ENCODE measurements at regions not wholly inside any gene's neighbourhood (a gene's known extent, or its start where the extent isn't known, plus 50 kb on each side); places are given as distances from the start of the nearest gene placed in this dataset.

DNA sequence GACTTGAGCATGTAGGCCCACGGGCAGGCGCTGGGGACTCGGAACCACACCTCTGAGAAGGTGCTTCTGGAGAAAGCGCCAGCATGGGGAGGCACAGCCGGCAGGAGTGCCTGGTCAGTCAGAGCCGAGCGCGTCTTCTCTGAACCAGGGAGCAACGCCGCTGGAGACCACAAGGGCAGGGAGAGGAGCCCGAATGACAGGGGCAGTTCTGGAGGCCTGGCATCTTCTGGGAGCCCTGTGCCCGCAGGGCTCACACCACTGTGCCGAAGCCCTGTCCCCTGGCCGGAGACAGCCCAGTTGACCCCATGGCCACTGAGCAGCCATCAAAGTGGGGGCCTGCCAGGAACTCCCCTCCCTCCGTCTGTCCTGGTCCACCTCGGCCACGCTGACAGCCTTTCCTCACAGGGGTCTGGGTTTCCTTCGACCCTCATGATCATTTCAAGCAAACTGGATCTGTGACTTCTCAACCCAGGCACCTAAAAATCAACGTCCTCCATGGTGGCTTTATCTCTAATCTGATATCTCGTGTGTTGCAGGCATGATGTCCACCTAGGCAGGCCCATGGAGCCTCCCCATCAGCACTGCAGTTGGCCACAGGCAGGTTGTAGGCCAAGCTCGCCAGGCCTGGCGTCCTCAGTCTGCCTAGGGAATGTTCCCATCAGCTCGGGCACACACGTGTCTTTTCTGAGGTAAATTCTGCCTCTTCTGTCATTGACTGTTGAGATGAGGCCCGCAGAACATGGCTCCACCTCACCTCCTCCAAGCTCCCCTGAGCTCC, 299.3 kb upstream of the RTL1 start:
- no peak overlapping the region for H3K27ac ChIP-seq (ENCODE audit: low read length)
- no peaks in the 10 kb centered on the region for H3K27me3 ChIP-seq (ENCODE audit: low read depth, low read length)
- no peak overlapping the region for H3K4me3 ChIP-seq (ENCODE audit: low read length)
- no peak overlapping the region for H3K4me2 ChIP-seq (ENCODE audit: low read length)
- no peaks in the 10 kb centered on the region for H3K4me1 ChIP-seq (ENCODE audit: low read length)
- TF ChIP-seq, protein P1, sequence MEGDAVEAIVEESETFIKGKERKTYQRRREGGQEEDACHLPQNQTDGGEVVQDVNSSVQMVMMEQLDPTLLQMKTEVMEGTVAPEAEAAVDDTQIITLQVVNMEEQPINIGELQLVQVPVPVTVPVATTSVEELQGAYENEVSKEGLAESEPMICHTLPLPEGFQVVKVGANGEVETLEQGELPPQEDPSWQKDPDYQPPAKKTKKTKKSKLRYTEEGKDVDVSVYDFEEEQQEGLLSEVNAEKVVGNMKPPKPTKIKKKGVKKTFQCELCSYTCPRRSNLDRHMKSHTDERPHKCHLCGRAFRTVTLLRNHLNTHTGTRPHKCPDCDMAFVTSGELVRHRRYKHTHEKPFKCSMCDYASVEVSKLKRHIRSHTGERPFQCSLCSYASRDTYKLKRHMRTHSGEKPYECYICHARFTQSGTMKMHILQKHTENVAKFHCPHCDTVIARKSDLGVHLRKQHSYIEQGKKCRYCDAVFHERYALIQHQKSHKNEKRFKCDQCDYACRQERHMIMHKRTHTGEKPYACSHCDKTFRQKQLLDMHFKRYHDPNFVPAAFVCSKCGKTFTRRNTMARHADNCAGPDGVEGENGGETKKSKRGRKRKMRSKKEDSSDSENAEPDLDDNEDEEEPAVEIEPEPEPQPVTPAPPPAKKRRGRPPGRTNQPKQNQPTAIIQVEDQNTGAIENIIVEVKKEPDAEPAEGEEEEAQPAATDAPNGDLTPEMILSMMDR (IDR thresholded peaks at IDR 0.05; ENCODE audit: low read depth, low read length): no peak
- TF ChIP-seq EZH2phosphoT487 (IDR thresholded peaks at IDR 0.05; ENCODE audit: low read depth): no peak
- H3K79me2 ChIP-seq (ENCODE audit: low read length): no peaks in the 10 kb centered on the region
- H4K20me1 ChIP-seq (ENCODE audit: insufficient read depth, low read length): no peaks in the 10 kb centered on the region
- no peaks in the 10 kb centered on the region for H3K36me3 ChIP-seq (replicated peaks; ENCODE audit: low read depth, low read length)
- no peak overlapping the region for H2AFZ ChIP-seq (ENCODE audit: low read depth, low read length)
- no peaks in the 10 kb centered on the region for H3K9me3 ChIP-seq (ENCODE audit: insufficient read depth, low read length)
- no peak overlapping the region for H3K9ac ChIP-seq (ENCODE audit: low read length)

DNA sequence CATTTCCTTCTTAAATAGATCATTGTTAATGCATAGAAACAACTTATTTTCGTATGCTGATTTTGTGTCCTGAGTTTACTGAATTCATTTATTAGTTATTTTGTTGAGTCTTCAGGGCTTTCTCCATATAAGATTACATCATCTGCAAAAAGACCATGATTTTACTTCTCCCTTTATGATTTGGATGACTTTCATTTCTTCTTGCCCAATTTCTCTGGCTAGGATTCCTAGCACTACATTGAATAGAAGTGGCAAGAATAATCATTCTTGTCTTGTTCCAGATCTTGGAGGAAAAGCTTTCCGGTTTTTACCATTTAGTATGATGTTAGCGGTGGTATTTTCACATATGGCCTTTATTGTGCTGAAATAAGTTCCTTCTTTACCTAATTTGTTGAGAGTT, 303.0 kb upstream of the RTL1 start:
- no peak overlapping the region for H2AFZ ChIP-seq (ENCODE audit: low read depth, low read length)
- H4K20me1 ChIP-seq (ENCODE audit: insufficient read depth, low read length): no peaks in the 10 kb centered on the region
- H3K4me3 ChIP-seq (ENCODE audit: low read length): no peak overlapping the region
- no peaks in the 10 kb centered on the region for H3K27me3 ChIP-seq (ENCODE audit: low read depth, low read length)
- no peak overlapping the region for H3K27ac ChIP-seq (ENCODE audit: low read length)
- no peak overlapping the region for H3K9ac ChIP-seq (ENCODE audit: low read length)
- H3K36me3 ChIP-seq (replicated peaks; ENCODE audit: low read depth, low read length): no peaks in the 10 kb centered on the region
- no peak overlapping the region for H3K4me2 ChIP-seq (ENCODE audit: low read length)
- no peaks in the 10 kb centered on the region for H3K79me2 ChIP-seq (ENCODE audit: low read length)
- H3K4me1 ChIP-seq (ENCODE audit: low read length): no peaks in the 10 kb centered on the region
- TF ChIP-seq, protein P1 (IDR thresholded peaks at IDR 0.05; ENCODE audit: low read depth, low read length): no peak
- TF ChIP-seq EZH2phosphoT487 (IDR thresholded peaks at IDR 0.05; ENCODE audit: low read depth): no peak
- H3K9me3 ChIP-seq (ENCODE audit: insufficient read depth, low read length): peaks cover 7% of the 10 kb centered on the region; the same call in 1 of the 2 replicates

DNA sequence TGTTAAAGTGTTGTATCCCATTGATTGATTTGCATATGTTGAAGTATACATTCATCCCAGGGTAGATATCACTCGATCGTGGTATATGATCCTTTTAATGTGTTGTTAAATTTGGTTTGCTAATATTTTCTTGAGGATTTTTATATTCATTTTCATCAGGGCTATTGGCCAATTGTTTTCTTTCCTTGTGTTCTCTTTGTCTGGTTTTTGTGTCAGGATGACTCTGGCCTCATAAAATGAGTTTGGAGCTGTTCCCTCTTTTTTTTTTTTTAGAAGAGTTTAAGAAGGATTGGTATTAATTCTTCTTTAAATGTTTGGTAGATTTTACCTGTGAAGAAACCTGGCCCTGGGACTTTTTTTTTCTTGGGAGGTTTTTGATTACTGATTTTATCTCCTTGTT, 303.5 kb upstream of the RTL1 start:
- Histone ChIP-seq H3K9me3 (ENCODE audit: insufficient read depth, low read length) (peaks cover 7% of the 10 kb centered on the region; the same call in 1 of the 2 replicates), H2AFZ (ENCODE audit: low read depth, low read length) (no peak overlapping the region), H4K20me1 (ENCODE audit: insufficient read depth, low read length) (no peaks in the 10 kb centered on the region), H3K27ac (ENCODE audit: low read length) (no peak overlapping the region), H3K4me2 (ENCODE audit: low read length) (no peak overlapping the region), H3K4me1 (ENCODE audit: low read length) (no peaks in the 10 kb centered on the region), H3K36me3 (replicated peaks; ENCODE audit: low read depth, low read length) (no peaks in the 10 kb centered on the region), H3K4me3 (ENCODE audit: low read length) (no peak overlapping the region), H3K27me3 (ENCODE audit: low read depth, low read length) (no peaks in the 10 kb centered on the region), H3K79me2 (ENCODE audit: low read length) (no peaks in the 10 kb centered on the region), H3K9ac (ENCODE audit: low read length) (no peak overlapping the region)
- TF ChIP-seq, protein P1 (IDR thresholded peaks at IDR 0.05; ENCODE audit: low read depth, low read length): no peak
- no peak for TF ChIP-seq EZH2phosphoT487 (IDR thresholded peaks at IDR 0.05; ENCODE audit: low read depth)

DNA sequence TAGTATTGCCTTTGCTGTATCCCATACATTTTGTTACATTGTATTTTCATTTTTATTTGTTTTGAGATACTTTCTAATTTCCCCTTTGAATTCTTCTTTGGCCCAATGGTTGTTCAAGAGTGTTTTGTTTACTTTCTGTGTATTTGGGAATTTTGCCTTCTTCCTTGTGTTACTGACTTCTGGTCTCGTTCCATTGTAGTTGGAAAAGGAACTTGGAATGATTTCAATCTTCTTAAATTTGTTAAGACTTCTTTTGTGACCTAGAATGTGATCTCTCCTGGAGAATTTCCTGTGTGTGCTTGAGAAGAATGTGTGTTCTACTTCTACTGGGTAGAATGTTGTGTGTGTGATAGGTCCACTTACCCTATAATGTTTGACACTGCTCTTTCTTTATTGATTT, 304.4 kb upstream of the RTL1 start:
- H3K4me1 ChIP-seq (ENCODE audit: low read length): no peaks in the 10 kb centered on the region
- no peaks in the 10 kb centered on the region for H3K79me2 ChIP-seq (ENCODE audit: low read length)
- no peak for TF ChIP-seq EZH2phosphoT487 (IDR thresholded peaks at IDR 0.05; ENCODE audit: low read depth)
- TF ChIP-seq, protein P1 (IDR thresholded peaks at IDR 0.05; ENCODE audit: low read depth, low read length): no peak
- H3K4me3 ChIP-seq (ENCODE audit: low read length): no peak overlapping the region
- H2AFZ ChIP-seq (ENCODE audit: low read depth, low read length): no peak overlapping the region
- H3K27me3 ChIP-seq (ENCODE audit: low read depth, low read length): no peaks in the 10 kb centered on the region
- no peaks in the 10 kb centered on the region for H3K36me3 ChIP-seq (replicated peaks; ENCODE audit: low read depth, low read length)
- no peak overlapping the region for H3K9ac ChIP-seq (ENCODE audit: low read length)
- no peak overlapping the region for H3K4me2 ChIP-seq (ENCODE audit: low read length)
- H3K27ac ChIP-seq (ENCODE audit: low read length): no peak overlapping the region
- H4K20me1 ChIP-seq (ENCODE audit: insufficient read depth, low read length): no peaks in the 10 kb centered on the region
- peaks cover 7% of the 10 kb centered on the region; the same call in 1 of the 2 replicates for H3K9me3 ChIP-seq (ENCODE audit: insufficient read depth, low read length)

Measured in OCI-LY3 (cell line).